GM23248 (cell line): ENCODE measurements at regions not wholly inside any gene's neighbourhood (a gene's known extent, or its start where the extent isn't known, plus 50 kb on each side); places are given as distances from the start of the nearest gene placed in this dataset.

Experiments
- DNase-seq: peaks from one replicate; pipeline ENCODE4 v3.0.0-alpha.2; 2015
- H2AFZ ChIP-seq: fragments of 200-600 bp; sonication (generic); 2 replicates; pipeline ENCODE4 v1.6.1; 2016; ENCODE audit warnings: antibody characterized with exemption
- H3F3A ChIP-seq: fragments of 200-600 bp; sonication (generic); 2 replicates; pipeline ENCODE4 v1.6.1; 2016; ENCODE audit warnings: mild to moderate bottlenecking, antibody characterized with exemption, mixed run types; ENCODE audit not compliant: insufficient read depth
- H3K27ac ChIP-seq: fragments of 200-600 bp; sonication (generic); 2 replicates; pipeline ENCODE4 v1.5.1; 2016; ENCODE audit warnings: mild to moderate bottlenecking
- H3K27me3 ChIP-seq: fragments of 200-600 bp; sonication (generic); replicated peaks from 2 replicates; pipeline ENCODE4 v1.6.1; 2016; ENCODE audit warnings: mild to moderate bottlenecking; ENCODE audit not compliant: insufficient read depth
- H3K36me3 ChIP-seq: fragments of 200-600 bp; sonication (generic); 2 replicates; pipeline ENCODE4 v1.6.1; 2016; ENCODE audit warnings: low read depth, mild to moderate bottlenecking
- H3K4me1 ChIP-seq: fragments of 200-600 bp; sonication (generic); 2 replicates; pipeline ENCODE4 v1.6.1; 2016; ENCODE audit warnings: mild to moderate bottlenecking; ENCODE audit not compliant: insufficient read depth
- H3K4me2 ChIP-seq: fragments of 200-600 bp; sonication (generic); one replicate; pipeline ENCODE4 v1.6.1; 2016; ENCODE audit warnings: mild to moderate bottlenecking; ENCODE audit not compliant: unreplicated experiment
- H3K4me3 ChIP-seq: fragments of 200-600 bp; sonication (generic); 2 replicates; pipeline ENCODE4 v1.5.1; 2016; ENCODE audit warnings: mild to moderate bottlenecking
- H3K79me2 ChIP-seq: fragments of 200-600 bp; sonication (generic); 2 replicates; pipeline ENCODE4 v1.6.1; 2016; ENCODE audit warnings: mild to moderate bottlenecking; ENCODE audit not compliant: insufficient read depth
- H3K9ac ChIP-seq: fragments of 200-600 bp; sonication (generic); 2 replicates; pipeline ENCODE4 v1.6.1; 2016; ENCODE audit warnings: mild to moderate bottlenecking
- H3K9me2 ChIP-seq: fragments of 200-600 bp; sonication (generic); 2 replicates; pipeline ENCODE4 v1.6.1; 2016; ENCODE audit warnings: mixed run types, mild to moderate bottlenecking, moderate library complexity; ENCODE audit not compliant: insufficient read depth
- H3K9me3 ChIP-seq: fragments of 200-600 bp; sonication (generic); one replicate; pipeline ENCODE4 v1.6.1; 2017; ENCODE audit warnings: low read depth
- H4K20me1 ChIP-seq: fragments of 200-600 bp; sonication (generic); 2 replicates; pipeline ENCODE4 v1.6.0; 2016; ENCODE audit not compliant: insufficient read depth
- EZH2 ChIP-seq: fragments of 200-600 bp; sonication (generic); IDR thresholded peaks from 2 replicates; pipeline ENCODE4 v1.6.1; 2018; ENCODE audit warnings: antibody characterized with exemption, mild to moderate bottlenecking; ENCODE audit not compliant: insufficient read depth, poor library complexity, severe bottlenecking
- EZH2phosphoT487 ChIP-seq: fragments of 200-600 bp; sonication (generic); IDR thresholded peaks from 2 replicates; pipeline ENCODE4 v1.6.1; 2018; ENCODE audit warnings: antibody characterized with exemption, moderate library complexity, mild to moderate bottlenecking, low read depth; ENCODE audit not compliant: insufficient read depth
- WGBS, 2 experiments: methylation state at CpG; one replicate each; pipeline ENCODE4 v1.1.6; 2015 to 2017; ENCODE audit warnings: low lambda C conversion rate in 2 of 2, low coverage in 1 of 2; ENCODE audit errors: missing lambda C conversion rate in 2 of 2; 5-methylcytosine and 5-hydroxymethylcytosine counted together
- in situ Hi-C: fragments of 300-500 bp; cut with MboI; formaldehyde crosslinking; loops from 2 replicates; pipeline ENCODE4 v1.15.0; 2020

- Histone ChIP-seq H3K4me2 (no peak overlapping the region), H3F3A (no peaks in the 10 kb centered on the region), H3K79me2 (no peaks in the 10 kb centered on the region), H3K27ac (no peak overlapping the region), H4K20me1 (no peaks in the 10 kb centered on the region), H3K27me3 (no peaks in the 10 kb centered on the region), H3K9me2 (no peaks in the 10 kb centered on the region), H3K4me1 (peaks cover 16% of the 10 kb centered on the region), H3K4me3 (no peak overlapping the region), H2AFZ (no peak overlapping the region), H3K36me3 (no peaks in the 10 kb centered on the region), H3K9me3 (no peaks in the 10 kb centered on the region), H3K9ac (no peak overlapping the region)
- 3 to 6% methylated on average over 2 of the region's 2 CpGs for WGBS, 2 experiments
- TF ChIP-seq EZH2 = no peak
- peak; percentile 74 for DNase-seq
- in situ Hi-C loops = loop anchor here (25.0 kb wide), 1 partner anchor 1691 kb away; no protein-coding TSS in a partner anchor
Measured at GRCh38 chr18:45353530-45353929, 261.7 kb upstream of the SLC14A2 start.

GRCh38 chr18:45355944-45356520 is 259.2 kb upstream of the SLC14A2 start:
- TF ChIP-seq EZH2phosphoT487 (no peak), EZH2 (no peak)
- Histone ChIP-seq H3K27me3 (no peaks in the 10 kb centered on the region), H3K9me3 (no peaks in the 10 kb centered on the region), H2AFZ (no peak overlapping the region), H3K27ac (no peak overlapping the region), H3F3A (peaks cover 11% of the 10 kb centered on the region), H3K79me2 (no peaks in the 10 kb centered on the region), H3K4me2 (no peak overlapping the region), H3K36me3 (no peaks in the 10 kb centered on the region), H3K9me2 (no peaks in the 10 kb centered on the region), H3K9ac (no peak overlapping the region), H3K4me1 (peaks cover 26% of the 10 kb centered on the region), H4K20me1 (no peaks in the 10 kb centered on the region), H3K4me3 (no peak overlapping the region)
- no peak for DNase-seq
- 97 to 98% methylated on average over 2 of the region's 2 CpGs for WGBS, 2 experiments
- in situ Hi-C loops = loop anchor here (25.0 kb wide), 1 partner anchor 1694 kb away; no protein-coding TSS in a partner anchor

GRCh38 chr18:45357686-45358470 is 257.4 kb upstream of the SLC14A2 start:
- in situ Hi-C loops = loop anchor here (25.0 kb wide), 1 partner anchor 1696 kb away; no protein-coding TSS in a partner anchor
- Histone ChIP-seq H3F3A (peaks cover 26% of the 10 kb centered on the region), H3K9me2 (no peaks in the 10 kb centered on the region), H3K4me2 (peak overlapping the region; percentile 19), H3K79me2 (no peaks in the 10 kb centered on the region), H3K36me3 (no peaks in the 10 kb centered on the region), H3K9ac (no peak overlapping the region), H3K27ac (no peak overlapping the region), H4K20me1 (no peaks in the 10 kb centered on the region), H3K9me3 (no peaks in the 10 kb centered on the region), H3K4me3 (no peak overlapping the region), H3K4me1 (peaks cover 42% of the 10 kb centered on the region), H2AFZ (no peak overlapping the region), H3K27me3 (no peaks in the 10 kb centered on the region)
- WGBS, 2 experiments = 90 to 91% methylated on average over 5 of the region's 5 CpGs
- TF ChIP-seq EZH2phosphoT487 = no peak
- no peak for TF ChIP-seq EZH2
- peak; percentile 58 for DNase-seq

GRCh38 chr18:45359275-45360009 is 255.8 kb upstream of the SLC14A2 start:
- H3K9me2 ChIP-seq = no peaks in the 10 kb centered on the region
- 96% methylated on average over 7 of the region's 7 CpGs for WGBS, 2 experiments
- H3K4me1 ChIP-seq = peaks cover 35% of the 10 kb centered on the region
- H3K27me3 ChIP-seq = no peaks in the 10 kb centered on the region
- no peaks in the 10 kb centered on the region for H3K36me3 ChIP-seq
- no peaks in the 10 kb centered on the region for H3K79me2 ChIP-seq
- DNase-seq = no peak
- no peak overlapping the region for H3K4me2 ChIP-seq
- H3F3A ChIP-seq = peaks cover 26% of the 10 kb centered on the region
- no peaks in the 10 kb centered on the region for H3K9me3 ChIP-seq
- H2AFZ ChIP-seq = no peak overlapping the region
- no peak overlapping the region for H3K27ac ChIP-seq
- in situ Hi-C loops = loop anchor here (25.0 kb wide), 1 partner anchor 1697 kb away; no protein-coding TSS in a partner anchor
- H3K4me3 ChIP-seq = no peak overlapping the region
- TF ChIP-seq EZH2 (no peak), EZH2phosphoT487 (no peak)
- H3K9ac ChIP-seq = no peak overlapping the region
- no peaks in the 10 kb centered on the region for H4K20me1 ChIP-seq
